PC-9 (cell line): ENCODE measurements at regions not wholly inside any gene's neighbourhood (a gene's known extent, or its start where the extent isn't known, plus 50 kb on each side); places are given as distances from the start of the nearest gene placed in this dataset.

ENCODE experiments used
- BruUV-seq: library from RNA; stranded (reverse); fragments of 400-500 nt; replicated peaks from 2 replicates; lab custom pipeline; 2021; lab: Mats Ljungman, UMichigan
- CTCF ChIA-PET: fragments of 300-600 bp; sonication (Branson Sonifier 250); formaldehyde crosslinking; loops from one replicate; lab custom pipeline; 2022; ENCODE audit warnings: antibody characterized with exemption; lab: Charles Lee
- POLR2A ChIA-PET: fragments of 300-600 bp; sonication (Branson Sonifier 250); formaldehyde crosslinking; loops from one replicate; lab custom pipeline; 2022; ENCODE audit warnings: antibody characterized with exemption; ENCODE audit not compliant: unreplicated experiment; lab: Charles Lee
- DNase-seq, 2 experiments: peaks; one replicate each; pipeline versions ENCODE4 v3.0.0 to v3.0.0-alpha.2; 2015 to 2022; ENCODE audit warnings: mixed read lengths in 1 of 2
- H2AFZ ChIP-seq: fragments of 200-600 bp; sonication (generic); 2 replicates; pipeline ENCODE4 v1.8.1; 2017; ENCODE audit warnings: antibody characterized with exemption
- H3F3A ChIP-seq: fragments of 200-600 bp; sonication (generic); 2 replicates; pipeline ENCODE4 v1.8.1; 2017; ENCODE audit warnings: antibody characterized with exemption, mild to moderate bottlenecking, low read depth; ENCODE audit not compliant: insufficient read depth
- H3K27ac ChIP-seq: fragments of 200-600 bp; sonication (generic); 2 replicates; pipeline ENCODE4 v1.6.1; 2016; ENCODE audit warnings: mixed run types
- H3K27me3 ChIP-seq: fragments of 200-600 bp; sonication (generic); 2 replicates; pipeline ENCODE4 v1.6.1; 2016; ENCODE audit warnings: low read depth, mixed run types; ENCODE audit not compliant: insufficient read depth
- H3K36me3 ChIP-seq: fragments of 200-600 bp; sonication (generic); 2 replicates; pipeline ENCODE4 v1.6.1; 2016; ENCODE audit warnings: low read depth, mixed run types
- H3K4me1 ChIP-seq: fragments of 200-600 bp; sonication (generic); replicated peaks from 2 replicates; pipeline ENCODE4 v1.6.1; 2016; ENCODE audit warnings: mixed run types; ENCODE audit not compliant: insufficient read depth
- H3K4me2 ChIP-seq: fragments of 200-600 bp; sonication (generic); 2 replicates; pipeline ENCODE4 v1.6.1; 2017; ENCODE audit warnings: mixed run types
- H3K4me3 ChIP-seq: fragments of 200-600 bp; sonication (generic); 2 replicates; pipeline ENCODE4 v1.6.1; 2016; ENCODE audit warnings: mixed run types
- H3K79me2 ChIP-seq: fragments of 200-600 bp; sonication (generic); 2 replicates; pipeline ENCODE4 v1.6.1; 2017; ENCODE audit warnings: low read depth, mixed run types
- H3K9me2 ChIP-seq: fragments of 200-600 bp; sonication (generic); 2 replicates; pipeline ENCODE4 v1.8.1; 2017; ENCODE audit warnings: mild to moderate bottlenecking; ENCODE audit not compliant: insufficient read depth
- H3K9me3 ChIP-seq: fragments of 200-600 bp; sonication (generic); 2 replicates; pipeline ENCODE4 v1.8.1; 2016; ENCODE audit warnings: low read depth; ENCODE audit not compliant: insufficient read depth
- H4K20me1 ChIP-seq: fragments of 200-600 bp; sonication (generic); 2 replicates; pipeline ENCODE4 v1.8.1; 2017; ENCODE audit not compliant: insufficient read depth
- CTCF ChIP-seq: fragments of 200-600 bp; sonication (generic); conservative IDR thresholded peaks from 2 replicates; pipeline ENCODE4 v1.6.1; 2017; ENCODE audit warnings: mixed run types, antibody characterized with exemption, mild to moderate bottlenecking, moderate library complexity
- EZH2 ChIP-seq: fragments of 200-600 bp; sonication (generic); IDR thresholded peaks from 2 replicates; pipeline ENCODE4 v1.8.0; 2017; ENCODE audit warnings: antibody characterized with exemption, low read depth
- intact Hi-C: fragments of 100-400 bp; cut with micrococcal nuclease; formaldehyde crosslinking; loops from one replicate; pipeline ENCODE4 v1.10.0; 2022; ENCODE audit not compliant: unreplicated experiment

- ChIA-PET CTCF (no interaction called here), POLR2A (no interaction called here)
- no peak for DNase-seq
- BruUV-seq = no TSS peak
- no peaks in the 10 kb centered on the region for H3K79me2 ChIP-seq
- TF ChIP-seq EZH2 (no peak), CTCF (no peak)
- no peaks in the 10 kb centered on the region for H3F3A ChIP-seq
- no peak overlapping the region for H3K4me2 ChIP-seq
- no peaks in the 10 kb centered on the region for H4K20me1 ChIP-seq
- H3K9me3 ChIP-seq = no peaks in the 10 kb centered on the region; the same call in 1 of the 2 replicates
- no peaks in the 10 kb centered on the region for H3K4me1 ChIP-seq
- H3K4me3 ChIP-seq = no peak overlapping the region
- H3K27me3 ChIP-seq = peaks cover 3% of the 10 kb centered on the region; the same call in 1 of the 2 replicates
- H3K9me2 ChIP-seq = no peaks in the 10 kb centered on the region
- intact Hi-C loops = no loop called here
- H2AFZ ChIP-seq = no peak overlapping the region
- H3K36me3 ChIP-seq = no peaks in the 10 kb centered on the region
- H3K27ac ChIP-seq = no peak overlapping the region
These were observed 104.8 kb upstream of the NAV2 start for GRCh38 chr11:19607656-19608360.

- H3K4me3 ChIP-seq = no peak overlapping the region
- no peak overlapping the region for H2AFZ ChIP-seq
- H3K27ac ChIP-seq = no peak overlapping the region
- POLR2A ChIA-PET = no interaction called here
- no peak overlapping the region for H3K4me2 ChIP-seq
- no peaks in the 10 kb centered on the region for H3F3A ChIP-seq
- H3K9me2 ChIP-seq = no peaks in the 10 kb centered on the region
- no TSS peak for BruUV-seq
- TF ChIP-seq EZH2 (no peak), CTCF (no peak)
- H4K20me1 ChIP-seq = no peaks in the 10 kb centered on the region
- no peaks in the 10 kb centered on the region for H3K36me3 ChIP-seq
- H3K79me2 ChIP-seq = no peaks in the 10 kb centered on the region
- H3K27me3 ChIP-seq = peaks cover 3% of the 10 kb centered on the region; the same call in 1 of the 2 replicates
- CTCF ChIA-PET = no interaction called here
- no peaks in the 10 kb centered on the region; the same call in 1 of the 2 replicates for H3K9me3 ChIP-seq
- no peaks in the 10 kb centered on the region for H3K4me1 ChIP-seq
- no peak for DNase-seq
- intact Hi-C loops = no loop called here
These were observed 105.6 kb upstream of the NAV2 start for GRCh38 chr11:19606856-19607655.

- BruUV-seq = no TSS peak
- ChIA-PET POLR2A (no interaction called here), CTCF (no interaction called here)
- no peaks in the 10 kb centered on the region for H3K4me1 ChIP-seq
- no peaks in the 10 kb centered on the region for H3K36me3 ChIP-seq
- H3K4me3 ChIP-seq = no peak overlapping the region
- TF ChIP-seq EZH2 (no peak), CTCF (no peak)
- H3F3A ChIP-seq = no peaks in the 10 kb centered on the region
- DNase-seq = no peak
- H3K27me3 ChIP-seq = 0 out of 2 replicates have a peak, but pooled peaks cover 3% of the 10 kb centered on the region
- H2AFZ ChIP-seq = no peak overlapping the region
- no peak overlapping the region for H3K27ac ChIP-seq
- H3K9me3 ChIP-seq = no peaks in the 10 kb centered on the region
- no peak overlapping the region for H3K4me2 ChIP-seq
- H3K9me2 ChIP-seq = no peaks in the 10 kb centered on the region
- intact Hi-C loops = no loop called here
- no peaks in the 10 kb centered on the region for H4K20me1 ChIP-seq
- no peaks in the 10 kb centered on the region for H3K79me2 ChIP-seq
These were observed 106.9 kb upstream of the NAV2 start for GRCh38 chr11:19605520-19606371.
